ENCODE measurements at regions not wholly inside any gene's neighbourhood (a gene's known extent, or its start where the extent isn't known, plus 50 kb on each side); places are given as distances from the start of the nearest gene placed in this dataset.

DNA sequence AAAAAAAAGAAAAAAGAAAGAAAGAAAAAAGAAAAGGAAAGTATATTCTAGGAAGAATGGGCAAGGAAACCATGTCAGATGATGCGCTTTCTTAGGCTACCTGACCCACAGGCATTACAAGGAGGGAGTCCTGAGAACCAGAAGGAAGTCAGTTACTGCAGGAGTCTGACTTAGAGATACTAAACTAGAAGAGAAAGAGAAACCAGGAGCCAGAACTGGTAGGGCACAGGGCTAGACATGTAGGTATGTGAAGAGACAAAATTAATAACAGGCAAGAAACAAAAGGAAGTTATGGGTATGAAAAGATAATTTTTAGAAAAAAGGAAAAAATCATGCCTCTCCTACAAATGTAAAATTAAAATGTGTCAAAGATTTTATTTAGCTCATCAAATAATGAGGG lies 63.3 kb upstream of the LRRN1 start:
- no peaks in the 10 kb centered on the region for H3K27me3 ChIP-seq
- no peak overlapping the region for H3K4me3 ChIP-seq (ENCODE audit: low read depth, low read length)
- no peak for DNase-seq
- no peaks in the 10 kb centered on the region for H3K9me3 ChIP-seq
- no peaks in the 10 kb centered on the region for H3K4me1 ChIP-seq
- no peaks in the 10 kb centered on the region for H3K36me3 ChIP-seq
- TF ChIP-seq, protein P1, sequence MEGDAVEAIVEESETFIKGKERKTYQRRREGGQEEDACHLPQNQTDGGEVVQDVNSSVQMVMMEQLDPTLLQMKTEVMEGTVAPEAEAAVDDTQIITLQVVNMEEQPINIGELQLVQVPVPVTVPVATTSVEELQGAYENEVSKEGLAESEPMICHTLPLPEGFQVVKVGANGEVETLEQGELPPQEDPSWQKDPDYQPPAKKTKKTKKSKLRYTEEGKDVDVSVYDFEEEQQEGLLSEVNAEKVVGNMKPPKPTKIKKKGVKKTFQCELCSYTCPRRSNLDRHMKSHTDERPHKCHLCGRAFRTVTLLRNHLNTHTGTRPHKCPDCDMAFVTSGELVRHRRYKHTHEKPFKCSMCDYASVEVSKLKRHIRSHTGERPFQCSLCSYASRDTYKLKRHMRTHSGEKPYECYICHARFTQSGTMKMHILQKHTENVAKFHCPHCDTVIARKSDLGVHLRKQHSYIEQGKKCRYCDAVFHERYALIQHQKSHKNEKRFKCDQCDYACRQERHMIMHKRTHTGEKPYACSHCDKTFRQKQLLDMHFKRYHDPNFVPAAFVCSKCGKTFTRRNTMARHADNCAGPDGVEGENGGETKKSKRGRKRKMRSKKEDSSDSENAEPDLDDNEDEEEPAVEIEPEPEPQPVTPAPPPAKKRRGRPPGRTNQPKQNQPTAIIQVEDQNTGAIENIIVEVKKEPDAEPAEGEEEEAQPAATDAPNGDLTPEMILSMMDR (IDR thresholded peaks at IDR 0.05; ENCODE audit: low read depth, low read length) = no peak

DNA sequence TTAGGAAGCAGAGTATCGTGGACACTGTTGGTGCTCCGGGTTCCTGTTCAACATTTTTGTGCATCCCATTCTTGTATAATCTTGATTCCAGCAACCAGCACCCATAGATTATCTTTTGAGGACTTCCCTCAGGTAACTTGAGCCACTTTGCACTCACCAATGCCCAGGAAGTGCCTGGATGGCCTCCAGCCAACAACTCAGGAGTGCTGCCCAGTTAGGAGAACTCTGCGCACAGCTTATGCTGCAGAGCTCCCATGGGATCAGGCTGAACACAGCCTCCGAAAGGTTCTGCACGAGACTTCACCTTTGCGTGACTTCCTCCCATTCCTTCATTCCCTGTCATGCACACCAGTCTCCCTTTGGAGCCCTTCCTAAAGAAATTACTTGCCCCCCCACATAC lies 64.3 kb upstream of the LRRN1 start:
- H3K4me1 ChIP-seq = no peaks in the 10 kb centered on the region

DNA sequence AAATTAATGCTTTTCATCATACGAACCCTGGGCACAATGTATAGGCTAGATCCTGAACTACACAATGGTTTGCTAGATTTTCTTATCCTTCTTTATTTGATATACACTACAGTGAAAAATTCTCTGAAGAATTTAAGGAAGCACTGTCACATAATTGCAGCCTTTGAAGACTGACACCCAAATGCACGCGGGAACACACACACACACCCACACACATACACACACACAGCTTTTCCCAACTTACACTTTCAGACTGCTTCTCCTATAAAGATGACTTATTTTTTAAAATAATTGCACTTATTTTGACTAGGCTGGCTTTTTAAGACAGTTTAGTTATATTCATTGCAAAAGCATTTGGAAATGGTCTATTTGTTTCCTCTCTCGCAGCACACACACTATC lies 70.0 kb upstream of the LRRN1 start:
- no peaks in the 10 kb centered on the region for H3K4me1 ChIP-seq
- no peaks in the 10 kb centered on the region for H3K9me3 ChIP-seq
- TF ChIP-seq, protein P1 (IDR thresholded peaks at IDR 0.05; ENCODE audit: low read depth, low read length) = no peak
- no peak for DNase-seq
- H3K4me3 ChIP-seq (ENCODE audit: low read depth, low read length) = no peak overlapping the region
- no peaks in the 10 kb centered on the region for H3K36me3 ChIP-seq
- H3K27me3 ChIP-seq = no peaks in the 10 kb centered on the region

More for the DNA sequence above, 64.3 kb upstream of the LRRN1 start:
- no peaks in the 10 kb centered on the region for H3K36me3 ChIP-seq
- no peak for DNase-seq
- TF ChIP-seq, protein P1 (IDR thresholded peaks at IDR 0.05; ENCODE audit: low read depth, low read length) = no peak
- no peaks in the 10 kb centered on the region for H3K27me3 ChIP-seq
- no peak overlapping the region for H3K4me3 ChIP-seq (ENCODE audit: low read depth, low read length)
- H3K9me3 ChIP-seq = no peaks in the 10 kb centered on the region

DNA sequence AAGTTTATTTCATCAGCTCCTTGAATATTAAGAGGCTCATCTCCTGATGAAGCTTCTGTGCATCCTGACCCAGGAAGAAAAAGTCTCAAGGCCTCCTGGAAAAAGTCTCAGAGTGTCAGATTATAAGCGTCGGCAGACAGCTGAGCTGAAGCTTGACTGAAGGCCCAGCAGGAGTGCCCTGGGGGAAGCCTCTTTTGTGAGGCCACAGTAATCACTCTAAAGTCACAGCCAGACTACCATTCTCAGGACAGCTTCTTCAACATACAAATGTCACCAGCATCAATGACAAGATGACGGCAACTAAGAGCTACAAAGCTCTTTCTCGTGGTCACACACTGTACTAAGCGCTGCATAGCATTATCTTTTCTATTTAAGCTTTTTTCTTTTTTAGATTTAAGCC lies 72.7 kb upstream of the LRRN1 start:
- H3K4me1 ChIP-seq = no peaks in the 10 kb centered on the region
- no peaks in the 10 kb centered on the region for H3K36me3 ChIP-seq
- DNase-seq = no peak
- no peaks in the 10 kb centered on the region for H3K27me3 ChIP-seq
- H3K4me3 ChIP-seq (ENCODE audit: low read depth, low read length) = no peak overlapping the region
- TF ChIP-seq, protein P1 (IDR thresholded peaks at IDR 0.05; ENCODE audit: low read depth, low read length) = no peak
- no peaks in the 10 kb centered on the region for H3K9me3 ChIP-seq

DNA sequence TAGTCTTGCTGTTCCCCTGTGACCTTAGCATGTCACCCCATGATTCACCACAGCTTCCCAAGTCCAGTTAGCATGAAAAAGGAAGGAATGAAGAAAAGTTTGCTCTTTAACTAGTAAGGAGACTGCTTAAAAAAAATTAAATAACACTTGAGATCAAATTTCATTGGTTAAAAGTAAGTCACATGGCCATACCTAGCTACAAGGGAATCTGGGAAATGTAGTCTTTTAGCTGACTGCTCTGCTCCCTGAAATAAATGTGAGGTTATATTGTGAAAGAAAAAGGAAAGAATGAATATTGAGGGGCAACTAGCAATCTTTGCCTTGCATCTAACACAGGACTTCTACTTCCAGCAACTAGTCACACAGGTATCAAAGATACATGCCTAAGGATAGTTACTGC lies 84.7 kb upstream of the LRRN1 start:
- TF ChIP-seq, protein P1 (IDR thresholded peaks at IDR 0.05; ENCODE audit: low read depth, low read length) = no peak
- DNase-seq = no peak
- H3K4me3 ChIP-seq (ENCODE audit: low read depth, low read length) = no peak overlapping the region
- no peaks in the 10 kb centered on the region for H3K27me3 ChIP-seq
- no peaks in the 10 kb centered on the region for H3K36me3 ChIP-seq
- H3K4me1 ChIP-seq = no peaks in the 10 kb centered on the region
- no peaks in the 10 kb centered on the region for H3K9me3 ChIP-seq

DNA sequence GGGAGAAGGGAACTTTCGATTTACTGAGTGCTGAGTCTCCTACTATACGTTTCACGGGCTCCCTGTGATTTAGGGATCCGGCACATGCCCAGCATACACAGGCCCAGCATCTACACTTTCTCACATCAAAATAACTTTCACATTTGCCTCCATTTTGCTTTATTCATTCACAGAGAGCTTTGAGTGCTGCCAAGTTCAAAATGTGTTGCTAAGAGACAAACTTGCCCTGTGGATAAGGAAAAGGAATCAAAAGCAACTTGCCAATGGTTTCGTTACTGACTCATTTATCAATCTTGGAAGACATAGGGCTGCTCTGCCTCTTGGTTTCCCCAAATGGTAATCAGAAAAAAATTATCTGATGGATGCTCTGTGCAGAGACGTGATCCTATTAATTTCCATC lies 86.3 kb upstream of the LRRN1 start:
- H3K36me3 ChIP-seq = no peaks in the 10 kb centered on the region
- TF ChIP-seq, protein P1 (IDR thresholded peaks at IDR 0.05; ENCODE audit: low read depth, low read length) = no peak
- H3K4me3 ChIP-seq (ENCODE audit: low read depth, low read length) = no peak overlapping the region
- no peaks in the 10 kb centered on the region for H3K4me1 ChIP-seq
- no peaks in the 10 kb centered on the region for H3K9me3 ChIP-seq
- DNase-seq = no peak
- H3K27me3 ChIP-seq = no peaks in the 10 kb centered on the region
